ENCODE measurements at regions not wholly inside any gene's neighbourhood (a gene's known extent, or its start where the extent isn't known, plus 50 kb on each side); places are given as distances from the start of the nearest gene placed in this dataset.
"Not testable (repeated sequence)": the region's sequence is repeated elsewhere in the genome, so short reads cannot be mapped to it uniquely, and the experiment has no call there.

DNA sequence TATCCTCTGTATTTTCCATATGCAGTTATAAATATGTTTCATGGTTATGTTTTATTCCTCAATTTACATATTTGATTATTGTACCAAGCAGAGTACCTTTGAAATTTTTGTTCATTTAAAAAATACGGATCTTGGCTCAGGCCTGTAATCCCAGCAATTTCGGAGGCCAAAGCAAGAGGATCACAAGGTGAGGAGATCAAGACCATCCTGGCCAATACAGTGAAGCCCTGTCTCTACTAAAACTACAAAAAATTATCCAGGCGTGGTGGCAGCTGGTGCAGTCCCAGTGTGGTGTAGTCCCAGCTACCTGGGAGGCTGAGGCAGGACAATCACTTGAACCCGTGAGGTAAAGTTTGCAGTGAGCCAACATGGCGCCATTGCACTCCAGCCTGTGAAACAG lies 251.2 kb upstream of the TPTE start:
- DNase-seq (ENCODE audit: low spot score); ATAC-seq; CTCF ChIA-PET; H3K4me3 Mint-ChIP-seq; POLR2A ChIA-PET; H3K4me1 Mint-ChIP-seq; H3K27ac Mint-ChIP-seq; H3K27me3 Mint-ChIP-seq (ENCODE audit: low read depth): not testable (repeated sequence)
- Mint-ChIP-seq H3K9me3 (peaks cover 20% of the 10 kb centered on the region), H3K36me3 (peaks cover 21% of the 10 kb centered on the region)

- CTCF ChIA-PET = not testable (repeated sequence)
These were observed 249.6 kb upstream of the TPTE start for GRCh38 chr21:10271666-10272207.

GRCh38 chr21:10272216-10272615 lies 249.2 kb upstream of the TPTE start:
- Mint-ChIP-seq H3K36me3 (peaks cover 21% of the 10 kb centered on the region), H3K27me3 (ENCODE audit: low read depth) (peaks cover 9% of the 10 kb centered on the region; the same call in 1 of the 2 replicates), H3K4me1 (no peaks in the 10 kb centered on the region), H3K4me3 (no peak overlapping the region), H3K27ac (no peak overlapping the region), H3K9me3 (peaks cover 20% of the 10 kb centered on the region)
- POLR2A ChIA-PET = no interaction called here
- DNase-seq (ENCODE audit: low spot score) (no peak), ATAC-seq (no peak)
- CTCF ChIA-PET = no interaction called here
- no peak; the same call in 1 of the 2 replicates for TF ChIP-seq HMGA2 (CRISPR knock-in tag; IDR thresholded peaks at IDR 0.05)
- no peak for TF ChIP-seq E2F1 (CRISPR knock-in tag; IDR thresholded peaks at IDR 0.05)
- no peak for TF ChIP-seq FOXP1 (CRISPR knock-in tag; IDR thresholded peaks at IDR 0.05; ENCODE audit: borderline replicate concordance)
- no peak for TF ChIP-seq FOXK1 (CRISPR knock-in tag; IDR thresholded peaks at IDR 0.05)
- TF ChIP-seq, protein P1, sequence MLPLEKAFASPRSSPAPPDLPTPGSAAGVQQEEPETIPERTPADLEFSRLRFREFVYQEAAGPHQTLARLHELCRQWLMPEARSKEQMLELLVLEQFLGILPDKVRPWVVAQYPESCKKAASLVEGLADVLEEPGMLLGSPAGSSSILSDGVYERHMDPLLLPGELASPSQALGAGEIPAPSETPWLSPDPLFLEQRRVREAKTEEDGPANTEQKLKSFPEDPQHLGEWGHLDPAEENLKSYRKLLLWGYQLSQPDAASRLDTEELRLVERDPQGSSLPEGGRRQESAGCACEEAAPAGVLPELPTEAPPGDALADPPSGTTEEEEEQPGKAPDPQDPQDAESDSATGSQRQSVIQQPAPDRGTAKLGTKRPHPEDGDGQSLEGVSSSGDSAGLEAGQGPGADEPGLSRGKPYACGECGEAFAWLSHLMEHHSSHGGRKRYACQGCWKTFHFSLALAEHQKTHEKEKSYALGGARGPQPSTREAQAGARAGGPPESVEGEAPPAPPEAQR (CRISPR knock-in tag; IDR thresholded peaks at IDR 0.05) = no peak
- TF ChIP-seq ZNF138 (CRISPR knock-in tag; conservative IDR thresholded peaks at IDR 0.05) = no peak
- TF ChIP-seq, protein P2, sequence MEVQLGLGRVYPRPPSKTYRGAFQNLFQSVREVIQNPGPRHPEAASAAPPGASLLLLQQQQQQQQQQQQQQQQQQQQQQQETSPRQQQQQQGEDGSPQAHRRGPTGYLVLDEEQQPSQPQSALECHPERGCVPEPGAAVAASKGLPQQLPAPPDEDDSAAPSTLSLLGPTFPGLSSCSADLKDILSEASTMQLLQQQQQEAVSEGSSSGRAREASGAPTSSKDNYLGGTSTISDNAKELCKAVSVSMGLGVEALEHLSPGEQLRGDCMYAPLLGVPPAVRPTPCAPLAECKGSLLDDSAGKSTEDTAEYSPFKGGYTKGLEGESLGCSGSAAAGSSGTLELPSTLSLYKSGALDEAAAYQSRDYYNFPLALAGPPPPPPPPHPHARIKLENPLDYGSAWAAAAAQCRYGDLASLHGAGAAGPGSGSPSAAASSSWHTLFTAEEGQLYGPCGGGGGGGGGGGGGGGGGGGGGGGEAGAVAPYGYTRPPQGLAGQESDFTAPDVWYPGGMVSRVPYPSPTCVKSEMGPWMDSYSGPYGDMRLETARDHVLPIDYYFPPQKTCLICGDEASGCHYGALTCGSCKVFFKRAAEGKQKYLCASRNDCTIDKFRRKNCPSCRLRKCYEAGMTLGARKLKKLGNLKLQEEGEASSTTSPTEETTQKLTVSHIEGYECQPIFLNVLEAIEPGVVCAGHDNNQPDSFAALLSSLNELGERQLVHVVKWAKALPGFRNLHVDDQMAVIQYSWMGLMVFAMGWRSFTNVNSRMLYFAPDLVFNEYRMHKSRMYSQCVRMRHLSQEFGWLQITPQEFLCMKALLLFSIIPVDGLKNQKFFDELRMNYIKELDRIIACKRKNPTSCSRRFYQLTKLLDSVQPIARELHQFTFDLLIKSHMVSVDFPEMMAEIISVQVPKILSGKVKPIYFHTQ (CRISPR knock-in tag; IDR thresholded peaks at IDR 0.05) = no peak
- TF ChIP-seq SMAD4 (CRISPR knock-in tag; IDR thresholded peaks at IDR 0.05) = no peak
- TF ChIP-seq ATF2 (CRISPR knock-in tag; IDR thresholded peaks at IDR 0.05; ENCODE audit: borderline replicate concordance, low read depth) = no peak
- no peak for TF ChIP-seq CTCF (IDR thresholded peaks at IDR 0.05)
- TF ChIP-seq ETV6 (CRISPR knock-in tag; IDR thresholded peaks at IDR 0.05) = no peak
- no peak for TF ChIP-seq MYBL2 (CRISPR knock-in tag; IDR thresholded peaks at IDR 0.05)
- no peak for TF ChIP-seq TP53 (CRISPR knock-in tag; IDR thresholded peaks at IDR 0.05)
- TF ChIP-seq IRF1 (CRISPR knock-in tag; IDR thresholded peaks at IDR 0.05) = no peak
- TF ChIP-seq ZNF425 (CRISPR knock-in tag; conservative IDR thresholded peaks at IDR 0.05) = no peak
- no peak for TF ChIP-seq ATF3 (CRISPR knock-in tag; conservative IDR thresholded peaks at IDR 0.05)
- TF ChIP-seq, protein P3, sequence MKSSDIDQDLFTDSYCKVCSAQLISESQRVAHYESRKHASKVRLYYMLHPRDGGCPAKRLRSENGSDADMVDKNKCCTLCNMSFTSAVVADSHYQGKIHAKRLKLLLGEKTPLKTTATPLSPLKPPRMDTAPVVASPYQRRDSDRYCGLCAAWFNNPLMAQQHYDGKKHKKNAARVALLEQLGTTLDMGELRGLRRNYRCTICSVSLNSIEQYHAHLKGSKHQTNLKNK (CRISPR knock-in tag; IDR thresholded peaks at IDR 0.05) = no peak
- TF ChIP-seq IRF2 (CRISPR knock-in tag; IDR thresholded peaks at IDR 0.05; ENCODE audit: borderline replicate concordance, low read depth) = no peak
- TF ChIP-seq ZNF396 (CRISPR knock-in tag; IDR thresholded peaks at IDR 0.05; ENCODE audit: borderline replicate concordance) = no peak

More at GRCh38 chr21:10271666-10272207, 249.6 kb upstream of the TPTE start:
- ATAC-seq; H3K27me3 Mint-ChIP-seq (ENCODE audit: low read depth); H3K4me3 Mint-ChIP-seq; H3K4me1 Mint-ChIP-seq; POLR2A ChIA-PET; DNase-seq (ENCODE audit: low spot score); H3K27ac Mint-ChIP-seq: not testable (repeated sequence)
- H3K36me3 Mint-ChIP-seq = peaks cover 21% of the 10 kb centered on the region
- H3K9me3 Mint-ChIP-seq = peaks cover 20% of the 10 kb centered on the region

Measured in WTC11 (cell line).